Peyer's patch (tissue), 4 donors: ENCODE measurements at regions not wholly inside any gene's neighbourhood (a gene's known extent, or its start where the extent isn't known, plus 50 kb on each side); places are given as distances from the start of the nearest gene placed in this dataset.
"Not testable (repeated sequence)": the region's sequence is repeated elsewhere in the genome, so short reads cannot be mapped to it uniquely, and the experiment has no call there.

Experiments
- CTCF ChIP-seq, 6 experiments: fragments of 450-650 bp in 4 of 6; fragments of 200-600 bp in 2 of 6; sonication (generic) in 1 of 6; IDR thresholded peaks; one replicate each; pipeline ENCODE4 v1.5.1; 2017 to 2019; ENCODE audit warnings: antibody characterized with exemption in 6 of 6, mild to moderate bottlenecking in 3 of 6, moderate library complexity in 1 of 6
- POLR2A ChIP-seq, 2 donors: fragments of 450-650 bp; IDR thresholded peaks; one replicate each; pipeline ENCODE4 v1.5.1; 2017; ENCODE audit warnings: antibody characterized with exemption in 2 of 2, mild to moderate bottlenecking in 2 of 2, moderate library complexity in 2 of 2

DNA sequence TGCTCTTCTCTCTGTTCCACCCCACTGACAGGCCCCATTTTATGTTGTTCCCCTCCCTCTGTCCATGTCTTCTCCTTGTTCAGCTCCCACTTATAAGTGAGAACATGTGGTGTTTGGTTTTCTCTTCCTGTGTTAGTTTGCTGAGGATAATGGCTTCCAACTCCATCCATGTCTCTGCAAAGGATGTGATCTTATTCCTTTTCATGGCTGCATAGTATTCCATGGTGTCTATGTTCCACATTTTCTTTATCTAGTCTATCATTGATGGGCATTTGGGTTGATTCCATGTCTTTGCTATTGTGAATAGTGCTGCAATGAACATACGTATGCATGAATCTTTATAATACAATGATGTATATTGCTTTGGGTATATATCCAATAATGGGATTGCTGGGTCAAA, 283.4 kb upstream of the HS3ST5 start:
- not testable (repeated sequence) for TF ChIP-seq CTCF, POLR2A (IDR thresholded peaks at IDR 0.05)
